HEK293 (cell line): ENCODE measurements at regions not wholly inside any gene's neighbourhood (a gene's known extent, or its start where the extent isn't known, plus 50 kb on each side); places are given as distances from the start of the nearest gene placed in this dataset.

Experiments
- YY1 ChIP-seq: fragments of 450-650 bp; formaldehyde crosslinking; IDR thresholded peaks from 2 replicates; pipeline ENCODE4 v1.5.1; 2018; ENCODE audit warnings: missing biosample characterization, missing genetic modification characterization
- ZNF10 ChIP-seq: fragments of 450-650 bp; formaldehyde crosslinking; IDR thresholded peaks from 2 replicates; pipeline ENCODE4 v1.5.1; 2017; ENCODE audit warnings: missing biosample characterization, missing genetic modification characterization
- ZNF18 ChIP-seq: fragments of 450-650 bp; formaldehyde crosslinking; IDR thresholded peaks from 2 replicates; pipeline ENCODE4 v1.5.1; 2016; ENCODE audit warnings: missing biosample characterization, missing genetic modification characterization
- ZNF670 ChIP-seq: fragments of 450-650 bp; formaldehyde crosslinking; IDR thresholded peaks from 2 replicates; pipeline ENCODE4 v1.5.1; 2016; ENCODE audit warnings: missing biosample characterization, missing genetic modification characterization, low read depth
- TF ChIP-seq, protein P1 (sequence below): sonication (generic); formaldehyde crosslinking; IDR thresholded peaks from 2 replicates; pipeline ENCODE4 v1.8.1; 2022; ENCODE audit warnings: mild to moderate bottlenecking, moderate library complexity, missing genetic modification reagents
- TF ChIP-seq, protein P2 (sequence below): fragments of 450-650 bp; formaldehyde crosslinking; IDR thresholded peaks from 2 replicates; pipeline ENCODE4 v1.5.1; 2016; ENCODE audit warnings: missing biosample characterization, missing genetic modification characterization
- TF ChIP-seq, protein P3 (sequence below): fragments of 450-650 bp; formaldehyde crosslinking; IDR thresholded peaks from 2 replicates; pipeline ENCODE4 v1.5.1; 2016; ENCODE audit warnings: missing biosample characterization, missing genetic modification characterization

DNA sequence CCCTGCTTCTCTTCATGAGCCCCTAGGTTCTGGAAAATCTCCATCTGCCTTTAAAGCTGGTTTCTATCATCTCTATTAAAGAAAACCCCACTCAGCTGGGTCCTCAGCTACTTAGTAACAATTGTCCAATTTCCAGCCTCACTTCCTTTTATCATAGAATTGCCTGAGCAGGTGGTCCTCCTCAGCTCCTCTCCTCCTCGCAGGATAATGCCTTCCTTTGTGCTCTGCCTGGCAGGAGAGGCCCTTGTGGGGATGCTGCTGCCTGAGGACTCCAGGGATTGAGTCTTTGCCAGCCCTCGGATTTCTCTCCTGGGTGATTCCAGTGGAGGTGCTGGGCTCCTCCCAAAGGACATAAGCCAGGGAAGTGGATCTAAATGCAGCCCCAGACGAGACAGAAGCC is 448.3 kb downstream of the INSC start:
- TF ChIP-seq ZNF670 (tag by site-specific recombination), result no peak
- TF ChIP-seq, protein P1, sequence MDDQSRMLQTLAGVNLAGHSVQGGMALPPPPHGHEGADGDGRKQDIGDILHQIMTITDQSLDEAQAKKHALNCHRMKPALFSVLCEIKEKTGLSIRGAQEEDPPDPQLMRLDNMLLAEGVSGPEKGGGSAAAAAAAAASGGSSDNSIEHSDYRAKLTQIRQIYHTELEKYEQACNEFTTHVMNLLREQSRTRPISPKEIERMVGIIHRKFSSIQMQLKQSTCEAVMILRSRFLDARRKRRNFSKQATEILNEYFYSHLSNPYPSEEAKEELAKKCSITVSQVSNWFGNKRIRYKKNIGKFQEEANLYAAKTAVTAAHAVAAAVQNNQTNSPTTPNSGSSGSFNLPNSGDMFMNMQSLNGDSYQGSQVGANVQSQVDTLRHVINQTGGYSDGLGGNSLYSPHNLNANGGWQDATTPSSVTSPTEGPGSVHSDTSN (CRISPR knock-in tag), result no peak
- no peak for TF ChIP-seq ZNF18 (tag by site-specific recombination)
- no peak for TF ChIP-seq ZNF10 (tag by site-specific recombination)
- TF ChIP-seq, protein P2, sequence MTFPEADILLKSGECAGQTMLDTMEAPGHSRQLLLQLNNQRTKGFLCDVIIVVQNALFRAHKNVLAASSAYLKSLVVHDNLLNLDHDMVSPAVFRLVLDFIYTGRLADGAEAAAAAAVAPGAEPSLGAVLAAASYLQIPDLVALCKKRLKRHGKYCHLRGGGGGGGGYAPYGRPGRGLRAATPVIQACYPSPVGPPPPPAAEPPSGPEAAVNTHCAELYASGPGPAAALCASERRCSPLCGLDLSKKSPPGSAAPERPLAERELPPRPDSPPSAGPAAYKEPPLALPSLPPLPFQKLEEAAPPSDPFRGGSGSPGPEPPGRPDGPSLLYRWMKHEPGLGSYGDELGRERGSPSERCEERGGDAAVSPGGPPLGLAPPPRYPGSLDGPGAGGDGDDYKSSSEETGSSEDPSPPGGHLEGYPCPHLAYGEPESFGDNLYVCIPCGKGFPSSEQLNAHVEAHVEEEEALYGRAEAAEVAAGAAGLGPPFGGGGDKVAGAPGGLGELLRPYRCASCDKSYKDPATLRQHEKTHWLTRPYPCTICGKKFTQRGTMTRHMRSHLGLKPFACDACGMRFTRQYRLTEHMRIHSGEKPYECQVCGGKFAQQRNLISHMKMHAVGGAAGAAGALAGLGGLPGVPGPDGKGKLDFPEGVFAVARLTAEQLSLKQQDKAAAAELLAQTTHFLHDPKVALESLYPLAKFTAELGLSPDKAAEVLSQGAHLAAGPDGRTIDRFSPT, result no peak
- TF ChIP-seq, protein P3, sequence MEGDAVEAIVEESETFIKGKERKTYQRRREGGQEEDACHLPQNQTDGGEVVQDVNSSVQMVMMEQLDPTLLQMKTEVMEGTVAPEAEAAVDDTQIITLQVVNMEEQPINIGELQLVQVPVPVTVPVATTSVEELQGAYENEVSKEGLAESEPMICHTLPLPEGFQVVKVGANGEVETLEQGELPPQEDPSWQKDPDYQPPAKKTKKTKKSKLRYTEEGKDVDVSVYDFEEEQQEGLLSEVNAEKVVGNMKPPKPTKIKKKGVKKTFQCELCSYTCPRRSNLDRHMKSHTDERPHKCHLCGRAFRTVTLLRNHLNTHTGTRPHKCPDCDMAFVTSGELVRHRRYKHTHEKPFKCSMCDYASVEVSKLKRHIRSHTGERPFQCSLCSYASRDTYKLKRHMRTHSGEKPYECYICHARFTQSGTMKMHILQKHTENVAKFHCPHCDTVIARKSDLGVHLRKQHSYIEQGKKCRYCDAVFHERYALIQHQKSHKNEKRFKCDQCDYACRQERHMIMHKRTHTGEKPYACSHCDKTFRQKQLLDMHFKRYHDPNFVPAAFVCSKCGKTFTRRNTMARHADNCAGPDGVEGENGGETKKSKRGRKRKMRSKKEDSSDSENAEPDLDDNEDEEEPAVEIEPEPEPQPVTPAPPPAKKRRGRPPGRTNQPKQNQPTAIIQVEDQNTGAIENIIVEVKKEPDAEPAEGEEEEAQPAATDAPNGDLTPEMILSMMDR (tag by site-specific recombination), result no peak
- no peak for TF ChIP-seq YY1 (tag by site-specific recombination)
